GM20431 (cell line): ENCODE measurements at regions not wholly inside any gene's neighbourhood (a gene's known extent, or its start where the extent isn't known, plus 50 kb on each side); places are given as distances from the start of the nearest gene placed in this dataset.

ENCODE experiments used
- in situ Hi-C: fragments of 300-500 bp; cut with MseI, MboI; formaldehyde crosslinking; loops from one replicate; pipeline ENCODE4 v1.15.0; 2020; ENCODE audit warnings: low sequenced_read_pairs; ENCODE audit not compliant: unreplicated experiment

- in situ Hi-C loops: no loop called here
These were observed 108.8 kb upstream of the CD180 start for GRCh38 chr5:67305401-67305800.

- in situ Hi-C loops: no loop called here
These were observed 106.8 kb upstream of the CD180 start for GRCh38 chr5:67303356-67303755.

- in situ Hi-C loops: no loop called here
These were observed 104.8 kb upstream of the CD180 start for GRCh38 chr5:67301285-67301903.

- in situ Hi-C loops: no loop called here
These were observed 103.7 kb upstream of the CD180 start for GRCh38 chr5:67300326-67300725.

GRCh38 chr5:67299231-67299735, 102.7 kb upstream of the CD180 start:
- in situ Hi-C loops: no loop called here

GRCh38 chr5:67297802-67298532, 101.4 kb upstream of the CD180 start:
- in situ Hi-C loops: no loop called here

- in situ Hi-C loops: no loop called here
These were observed 100.8 kb upstream of the CD180 start for GRCh38 chr5:67297376-67297775.

GRCh38 chr5:67294266-67294938, 97.8 kb upstream of the CD180 start:
- in situ Hi-C loops: no loop called here

GRCh38 chr5:67293226-67293625, 96.6 kb upstream of the CD180 start:
- in situ Hi-C loops: no loop called here

- in situ Hi-C loops: no loop called here
These were observed 95.8 kb upstream of the CD180 start for GRCh38 chr5:67292201-67292940.

GRCh38 chr5:67291671-67292070, 95.1 kb upstream of the CD180 start:
- in situ Hi-C loops: no loop called here

GRCh38 chr5:67291066-67291465, 94.5 kb upstream of the CD180 start:
- in situ Hi-C loops: no loop called here

- in situ Hi-C loops: no loop called here
These were observed 94.1 kb upstream of the CD180 start for GRCh38 chr5:67290655-67291054.

- in situ Hi-C loops: no loop called here
These were observed 93.3 kb upstream of the CD180 start for GRCh38 chr5:67289763-67290521.

- in situ Hi-C loops: no loop called here
These were observed 91.1 kb upstream of the CD180 start for GRCh38 chr5:67287510-67288268.

GRCh38 chr5:67286006-67286405, 89.4 kb upstream of the CD180 start:
- in situ Hi-C loops: no loop called here

- in situ Hi-C loops: no loop called here
These were observed 87.4 kb upstream of the CD180 start for GRCh38 chr5:67283988-67284487.

- in situ Hi-C loops: no loop called here
These were observed 86.8 kb upstream of the CD180 start for GRCh38 chr5:67283275-67283987.
